SK-N-MC (cell line): ENCODE measurements at regions not wholly inside any gene's neighbourhood (a gene's known extent, or its start where the extent isn't known, plus 50 kb on each side); places are given as distances from the start of the nearest gene placed in this dataset.

Experiments used
- EZH2 ChIP-seq: fragments of 200-600 bp; sonication (generic); IDR thresholded peaks from one replicate; pipeline ENCODE4 v1.6.1; 2017; ENCODE audit warnings: antibody characterized with exemption
- POLR2AphosphoS5 ChIP-seq: IDR thresholded peaks from 2 replicates; pipeline ENCODE4 v1.6.1; 2012; ENCODE audit warnings: mild to moderate bottlenecking, low read depth, low read length, borderline replicate concordance

GRCh38 chr1:117735045-117735992, 129.5 kb downstream of the TENT5C start:
- TF ChIP-seq EZH2 (no peak), POLR2AphosphoS5 (no peak)
